C4-2B (cell line): ENCODE measurements at regions not wholly inside any gene's neighbourhood (a gene's known extent, or its start where the extent isn't known, plus 50 kb on each side); places are given as distances from the start of the nearest gene placed in this dataset.
A peak's percentile ranks its signal among the peaks of the same experiment; 100 is the strongest.

ENCODE experiments used
- ZFX ChIP-seq: fragments of 450-650 bp; IDR thresholded peaks from 2 replicates; pipeline ENCODE4 v1.6.1; 2017
- TF ChIP-seq, protein P1 (sequence below): fragments of 450-650 bp; conservative IDR thresholded peaks from 2 replicates; pipeline ENCODE4 v1.5.1; 2017; ENCODE audit warnings: mild to moderate bottlenecking

GRCh38 chr4:127124919-127125318 lies 507.8 kb upstream of the INTU start:
- TF ChIP-seq, protein P1, sequence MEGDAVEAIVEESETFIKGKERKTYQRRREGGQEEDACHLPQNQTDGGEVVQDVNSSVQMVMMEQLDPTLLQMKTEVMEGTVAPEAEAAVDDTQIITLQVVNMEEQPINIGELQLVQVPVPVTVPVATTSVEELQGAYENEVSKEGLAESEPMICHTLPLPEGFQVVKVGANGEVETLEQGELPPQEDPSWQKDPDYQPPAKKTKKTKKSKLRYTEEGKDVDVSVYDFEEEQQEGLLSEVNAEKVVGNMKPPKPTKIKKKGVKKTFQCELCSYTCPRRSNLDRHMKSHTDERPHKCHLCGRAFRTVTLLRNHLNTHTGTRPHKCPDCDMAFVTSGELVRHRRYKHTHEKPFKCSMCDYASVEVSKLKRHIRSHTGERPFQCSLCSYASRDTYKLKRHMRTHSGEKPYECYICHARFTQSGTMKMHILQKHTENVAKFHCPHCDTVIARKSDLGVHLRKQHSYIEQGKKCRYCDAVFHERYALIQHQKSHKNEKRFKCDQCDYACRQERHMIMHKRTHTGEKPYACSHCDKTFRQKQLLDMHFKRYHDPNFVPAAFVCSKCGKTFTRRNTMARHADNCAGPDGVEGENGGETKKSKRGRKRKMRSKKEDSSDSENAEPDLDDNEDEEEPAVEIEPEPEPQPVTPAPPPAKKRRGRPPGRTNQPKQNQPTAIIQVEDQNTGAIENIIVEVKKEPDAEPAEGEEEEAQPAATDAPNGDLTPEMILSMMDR, result peak; percentile 42
- no peak for TF ChIP-seq ZFX
